ENCODE measurements at regions not wholly inside any gene's neighbourhood (a gene's known extent, or its start where the extent isn't known, plus 50 kb on each side); places are given as distances from the start of the nearest gene placed in this dataset.

- Histone ChIP-seq H4K20me1 (ENCODE audit: insufficient read depth, low read length) (no peaks in the 10 kb centered on the region), H3K9me3 (ENCODE audit: low read depth, low read length) (no peaks in the 10 kb centered on the region), H3K36me3 (ENCODE audit: insufficient read depth, low read length) (no peaks in the 10 kb centered on the region), H2AFZ (ENCODE audit: low read length) (no peak overlapping the region), H3K27ac (ENCODE audit: low read depth, low read length) (no peak overlapping the region), H3K27me3 (ENCODE audit: insufficient read depth, low read length) (no peaks in the 10 kb centered on the region), H3K79me2 (ENCODE audit: insufficient read depth, low read length) (no peaks in the 10 kb centered on the region), H3K4me2 (ENCODE audit: insufficient read depth, low read length) (no peak overlapping the region), H3K4me1 (ENCODE audit: insufficient read depth, low read length) (no peaks in the 10 kb centered on the region), H3K4me3 (ENCODE audit: insufficient read depth, low read length) (no peak overlapping the region)
- no peak for DNase-seq (ENCODE audit: insufficient read length, low spot score, missing footprints)
- no peak for TF ChIP-seq CTCF (IDR thresholded peaks at IDR 0.05; ENCODE audit: extremely low read depth, low read depth, low read length)
Measured at GRCh38 chr14:87043667-87044200, 949.2 kb downstream of the GALC start.

- H3K36me3 ChIP-seq (ENCODE audit: insufficient read depth, low read length), result no peaks in the 10 kb centered on the region
- no peak for TF ChIP-seq CTCF (IDR thresholded peaks at IDR 0.05; ENCODE audit: extremely low read depth, low read depth, low read length)
- no peaks in the 10 kb centered on the region for H3K9me3 ChIP-seq (ENCODE audit: low read depth, low read length)
- no peak overlapping the region for H3K27ac ChIP-seq (ENCODE audit: low read depth, low read length)
- no peak overlapping the region for H3K4me2 ChIP-seq (ENCODE audit: insufficient read depth, low read length)
- no peaks in the 10 kb centered on the region for H4K20me1 ChIP-seq (ENCODE audit: insufficient read depth, low read length)
- no peaks in the 10 kb centered on the region for H3K4me1 ChIP-seq (ENCODE audit: insufficient read depth, low read length)
- H3K27me3 ChIP-seq (ENCODE audit: insufficient read depth, low read length), result no peaks in the 10 kb centered on the region
- H3K4me3 ChIP-seq (ENCODE audit: insufficient read depth, low read length), result no peak overlapping the region
- DNase-seq (ENCODE audit: insufficient read length, low spot score, missing footprints), result no peak
- no peaks in the 10 kb centered on the region for H3K79me2 ChIP-seq (ENCODE audit: insufficient read depth, low read length)
- no peak overlapping the region for H2AFZ ChIP-seq (ENCODE audit: low read length)
Measured at GRCh38 chr14:87042354-87042753, 950.6 kb downstream of the GALC start.

- H3K4me3 ChIP-seq (ENCODE audit: insufficient read depth, low read length), result no peak overlapping the region
- H2AFZ ChIP-seq (ENCODE audit: low read length), result no peak overlapping the region
- H3K36me3 ChIP-seq (ENCODE audit: insufficient read depth, low read length), result no peaks in the 10 kb centered on the region
- no peaks in the 10 kb centered on the region for H3K79me2 ChIP-seq (ENCODE audit: insufficient read depth, low read length)
- no peak overlapping the region for H3K27ac ChIP-seq (ENCODE audit: low read depth, low read length)
- no peaks in the 10 kb centered on the region for H3K4me1 ChIP-seq (ENCODE audit: insufficient read depth, low read length)
- H4K20me1 ChIP-seq (ENCODE audit: insufficient read depth, low read length), result no peaks in the 10 kb centered on the region
- H3K9me3 ChIP-seq (ENCODE audit: low read depth, low read length), result no peaks in the 10 kb centered on the region
- no peak for DNase-seq (ENCODE audit: insufficient read length, low spot score, missing footprints)
- no peaks in the 10 kb centered on the region for H3K27me3 ChIP-seq (ENCODE audit: insufficient read depth, low read length)
- H3K4me2 ChIP-seq (ENCODE audit: insufficient read depth, low read length), result no peak overlapping the region
- TF ChIP-seq CTCF (IDR thresholded peaks at IDR 0.05; ENCODE audit: extremely low read depth, low read depth, low read length), result no peak
Measured at GRCh38 chr14:87041290-87042020, 951.5 kb downstream of the GALC start.

GRCh38 chr14:87034680-87035079 is 958.3 kb downstream of the GALC start:
- Histone ChIP-seq H3K27ac (ENCODE audit: low read depth, low read length) (no peak overlapping the region), H3K36me3 (ENCODE audit: insufficient read depth, low read length) (no peaks in the 10 kb centered on the region), H3K4me2 (ENCODE audit: insufficient read depth, low read length) (no peak overlapping the region), H3K4me1 (ENCODE audit: insufficient read depth, low read length) (no peaks in the 10 kb centered on the region), H3K27me3 (ENCODE audit: insufficient read depth, low read length) (no peaks in the 10 kb centered on the region), H2AFZ (ENCODE audit: low read length) (no peak overlapping the region), H3K79me2 (ENCODE audit: insufficient read depth, low read length) (no peaks in the 10 kb centered on the region), H3K9me3 (ENCODE audit: low read depth, low read length) (no peaks in the 10 kb centered on the region), H4K20me1 (ENCODE audit: insufficient read depth, low read length) (no peaks in the 10 kb centered on the region), H3K4me3 (ENCODE audit: insufficient read depth, low read length) (no peak overlapping the region)
- TF ChIP-seq CTCF (IDR thresholded peaks at IDR 0.05; ENCODE audit: extremely low read depth, low read depth, low read length), result no peak
- DNase-seq (ENCODE audit: insufficient read length, low spot score, missing footprints), result no peak
